Stimulated activated CD8-positive, alpha-beta memory T cell treated with anti-CD3 and anti-CD28 coated beads, Interleukin-12 subunit alpha, Interleukin-12 subunit beta, amount 100 ng/mL, for 24 hours (primary cell): ENCODE measurements at regions not wholly inside any gene's neighbourhood (a gene's known extent, or its start where the extent isn't known, plus 50 kb on each side); places are given as distances from the start of the nearest gene placed in this dataset.
A peak's percentile ranks its signal among the peaks of the same experiment; 100 is the strongest.
"Not testable (repeated sequence)": the region's sequence is repeated elsewhere in the genome, so short reads cannot be mapped to it uniquely, and the experiment has no call there.

Source experiments
- DNase-seq: peaks from one replicate; pipeline ENCODE4 v3.0.0-alpha.2; 2020; ENCODE audit errors: extremely low read depth

DNA sequence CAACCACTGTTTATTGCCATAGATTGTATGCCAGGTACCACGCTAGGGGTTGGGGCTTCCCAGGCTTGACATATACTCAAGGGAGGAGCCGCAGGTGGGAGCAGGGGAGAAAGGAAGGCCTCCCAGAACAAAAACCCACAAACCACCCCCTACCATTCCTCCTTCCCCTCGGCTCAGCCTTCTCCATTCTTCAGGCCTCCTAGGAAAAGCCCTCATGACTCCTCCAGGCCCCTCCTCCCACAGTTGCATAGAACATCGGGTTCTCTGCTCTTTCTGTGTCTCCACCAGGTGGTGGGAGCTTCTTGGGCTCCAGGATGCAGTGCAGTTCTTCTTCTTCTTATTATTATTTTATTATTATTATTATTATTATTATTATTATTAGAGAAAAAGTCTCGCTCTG, 80.3 kb downstream of the ZFP36L2 start:
- no peak for DNase-seq

DNA sequence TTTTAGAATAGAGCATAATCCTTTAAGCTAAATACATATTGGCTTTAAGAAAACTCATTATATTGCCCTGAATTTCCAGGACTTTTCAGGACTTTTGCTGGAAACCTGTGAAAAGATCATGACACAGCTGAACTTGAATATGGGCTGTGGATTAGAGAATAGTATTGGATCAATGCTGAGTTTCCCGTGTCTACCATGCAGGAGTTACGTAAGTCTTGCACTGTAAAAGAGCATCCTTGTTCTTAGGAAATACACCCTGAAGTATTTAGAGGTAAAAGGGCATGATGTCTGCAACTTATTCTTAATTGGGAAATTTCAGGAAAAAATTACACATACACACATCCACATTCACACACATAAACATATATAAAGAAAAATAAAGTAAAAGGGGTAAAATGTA, 82.1 kb downstream of the ZFP36L2 start:
- DNase-seq = no peak

DNA sequence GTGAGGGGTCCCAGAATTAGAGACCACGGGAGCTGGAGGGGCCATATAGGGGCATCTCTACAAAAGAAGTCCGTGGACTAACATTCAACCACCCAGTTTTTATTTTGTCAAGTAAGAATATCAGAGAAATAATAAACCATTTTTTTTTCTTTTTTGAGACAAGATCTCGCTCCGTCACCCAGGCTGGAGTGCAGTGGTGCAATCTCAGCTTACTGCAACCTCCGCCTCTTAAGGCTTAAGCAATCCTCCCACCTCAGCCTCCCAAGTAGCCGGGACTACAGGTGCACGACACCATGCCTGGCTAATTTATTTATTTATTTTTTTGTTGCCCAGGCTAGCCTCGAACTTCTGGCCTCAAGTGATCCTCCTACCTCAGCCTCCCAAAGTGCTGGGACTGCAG, 82.7 kb downstream of the ZFP36L2 start:
- no peak for DNase-seq

DNA sequence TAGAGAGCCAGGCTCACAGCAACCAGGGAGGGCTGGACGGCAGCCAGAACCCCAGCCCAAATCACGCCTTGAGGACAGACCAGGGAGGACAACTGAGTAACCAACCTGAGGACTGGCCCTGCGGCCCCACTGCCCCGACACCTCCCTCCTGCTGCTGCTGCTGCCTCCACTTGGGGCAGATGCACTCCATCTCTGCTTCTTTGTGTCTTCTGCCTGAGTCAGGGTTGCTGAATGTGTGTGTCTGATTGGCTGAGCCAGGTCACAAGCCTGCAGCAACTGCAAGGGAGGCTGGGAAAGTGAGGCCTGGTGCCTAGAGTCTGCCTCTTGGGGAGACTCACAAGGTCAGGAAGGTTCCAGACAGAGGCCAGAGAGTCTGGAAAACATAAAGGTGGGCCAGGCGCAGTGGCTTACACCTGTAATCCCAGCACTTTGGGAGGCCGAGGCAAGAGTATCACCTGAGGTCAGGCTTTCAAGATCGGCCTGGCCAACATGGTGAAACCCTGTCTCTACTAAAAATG, 83.4 kb downstream of the ZFP36L2 start:
- no peak for DNase-seq

DNA sequence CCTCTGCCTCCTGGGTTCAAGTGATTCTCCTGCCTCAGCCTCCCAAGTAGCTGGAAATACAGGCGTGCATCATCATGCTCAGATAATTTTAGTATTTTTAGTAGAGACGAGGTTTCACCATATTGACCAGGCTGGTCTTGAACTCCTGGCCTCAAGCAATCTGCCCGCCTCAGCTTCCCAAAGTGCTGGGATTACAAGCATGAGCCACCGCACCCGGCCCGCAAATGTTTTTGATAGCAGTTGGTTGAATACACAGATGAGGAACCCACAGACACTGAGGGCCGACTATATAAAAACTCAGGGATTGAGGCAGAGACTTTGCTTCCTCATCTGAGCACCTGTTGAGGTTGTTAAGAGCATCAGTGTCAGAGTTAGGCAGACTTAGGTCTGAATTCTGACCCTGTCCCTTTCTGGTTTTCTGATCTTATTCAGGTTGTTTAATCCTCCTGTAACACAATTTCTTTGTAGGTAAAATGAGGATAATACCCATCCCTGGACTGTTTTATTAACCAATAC, 84.7 kb downstream of the ZFP36L2 start:
- not testable (repeated sequence) for DNase-seq

DNA sequence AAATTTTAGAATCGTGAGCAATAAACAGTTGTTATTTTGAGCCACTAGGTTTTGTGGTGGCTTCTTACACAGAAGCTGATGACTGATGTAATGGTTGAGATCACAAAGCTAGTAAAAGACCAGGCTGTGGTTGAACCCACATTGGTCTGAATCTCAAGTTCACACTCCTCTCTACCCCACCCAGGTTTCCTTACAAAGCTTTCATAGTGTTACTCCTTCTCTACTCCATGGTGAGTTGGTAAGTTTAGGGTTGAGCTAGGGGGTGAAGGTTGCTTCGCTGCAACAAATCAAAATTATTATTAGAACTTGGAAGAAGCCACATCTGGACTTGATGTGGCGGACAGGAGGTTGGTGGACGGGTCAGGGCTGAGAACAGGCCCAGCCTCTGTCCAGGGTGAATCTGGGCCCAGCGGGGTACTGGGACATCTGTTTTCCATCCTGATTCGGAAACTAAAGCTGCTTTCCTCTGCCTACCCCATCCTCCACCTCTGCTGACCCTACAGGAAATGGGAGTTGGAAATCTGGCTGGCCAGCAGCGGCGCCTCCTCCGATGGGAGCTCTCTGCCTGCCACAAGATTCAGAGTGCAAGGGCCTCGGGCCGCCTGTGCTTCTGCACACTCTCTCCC, 86.3 kb downstream of the ZFP36L2 start:
- DNase-seq = no peak

DNA sequence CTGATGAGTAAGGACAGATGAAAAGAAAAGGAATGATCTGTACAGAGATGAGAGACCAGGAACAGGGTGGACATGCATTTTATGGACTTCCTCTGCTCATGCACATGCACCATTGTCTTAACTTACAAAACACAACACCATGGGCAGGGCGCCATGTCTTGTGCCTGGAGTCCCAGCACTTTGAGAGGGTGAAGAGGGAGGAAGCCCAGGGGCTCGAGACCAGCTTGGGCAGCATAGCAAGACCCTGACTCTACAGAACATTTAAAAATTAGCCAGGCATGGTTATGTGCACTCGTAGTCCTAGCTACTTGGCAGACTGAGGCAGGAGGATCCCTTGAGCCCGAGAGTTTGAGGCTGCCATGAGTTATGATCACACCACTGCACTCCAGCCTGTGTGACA, 86.9 kb downstream of the ZFP36L2 start:
- no peak for DNase-seq

DNA sequence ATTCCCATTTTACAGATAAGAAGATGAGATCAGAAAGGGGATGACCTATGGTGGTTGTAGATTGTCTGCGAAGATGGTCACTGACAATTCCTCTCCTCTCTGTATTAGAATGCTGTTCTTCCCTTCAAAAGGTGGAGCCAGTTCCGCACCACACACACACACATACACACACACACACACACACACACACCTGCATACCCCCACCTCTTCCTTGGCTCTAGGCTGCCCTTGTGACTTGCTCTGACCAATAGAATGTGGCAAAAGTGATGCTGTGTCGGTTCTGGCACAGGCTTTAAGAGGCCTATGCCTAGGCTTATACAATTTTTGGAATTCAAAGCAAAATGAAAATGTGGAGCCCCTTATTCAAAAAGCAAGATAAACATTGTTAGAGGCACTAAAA, 88.0 kb downstream of the ZFP36L2 start:
- DNase-seq = no peak

DNA sequence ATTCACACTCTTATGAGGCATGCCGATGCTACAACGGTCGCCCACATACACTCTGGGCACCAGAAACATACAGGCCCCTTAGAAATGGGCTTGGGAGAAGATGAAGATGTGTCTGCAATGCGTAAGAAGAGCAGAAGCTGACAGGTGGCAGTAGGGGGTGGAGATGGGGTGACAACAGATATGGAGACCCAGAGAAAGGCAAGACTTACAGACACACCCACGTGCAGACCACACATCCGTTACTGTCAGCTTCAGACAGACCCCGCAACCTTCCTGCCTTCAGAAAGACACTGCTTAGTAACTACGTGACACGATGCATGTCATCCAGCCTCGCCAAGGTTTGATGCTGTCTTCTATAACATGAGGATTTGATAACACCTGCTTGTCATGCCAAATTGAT, 89.5 kb downstream of the ZFP36L2 start:
- no peak for DNase-seq

DNA sequence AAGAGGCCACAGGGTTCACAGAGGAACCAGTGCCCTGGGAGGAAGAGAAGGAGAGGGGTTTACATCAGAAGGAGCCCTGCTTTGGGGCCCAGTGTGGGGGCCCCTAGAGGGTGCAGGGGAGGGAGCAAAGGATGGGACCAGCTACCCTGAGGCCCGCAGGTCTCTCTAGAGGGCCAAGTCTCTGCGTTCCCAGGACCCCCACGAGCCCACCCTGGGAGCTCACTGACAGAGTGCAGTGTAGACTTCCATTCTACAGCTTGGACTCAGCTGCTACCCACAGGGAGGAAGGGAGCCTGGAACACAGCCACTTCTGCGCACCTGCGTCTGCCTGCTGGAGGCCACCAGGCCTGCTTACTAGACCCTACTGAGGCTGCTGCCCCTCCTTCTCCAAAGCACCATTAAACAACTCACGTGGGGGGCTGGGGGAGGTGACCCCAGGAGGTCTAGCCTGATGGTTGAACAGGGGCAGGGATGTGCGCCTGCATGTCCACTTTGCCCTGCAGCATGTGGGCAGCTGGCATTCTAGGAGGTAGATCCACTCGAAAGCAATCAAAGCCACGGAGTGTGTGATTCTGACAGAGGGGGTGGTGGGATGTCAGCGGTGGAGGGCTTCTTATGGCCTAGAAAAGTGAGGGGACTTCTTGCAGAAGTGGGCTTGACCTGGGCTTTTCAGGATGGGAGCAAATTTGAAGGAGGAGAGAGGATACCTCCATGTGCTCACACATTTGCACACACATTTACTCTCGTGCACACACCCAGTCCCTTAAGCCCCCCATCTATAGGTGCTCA, 90.2 kb downstream of the ZFP36L2 start:
- no peak for DNase-seq

DNA sequence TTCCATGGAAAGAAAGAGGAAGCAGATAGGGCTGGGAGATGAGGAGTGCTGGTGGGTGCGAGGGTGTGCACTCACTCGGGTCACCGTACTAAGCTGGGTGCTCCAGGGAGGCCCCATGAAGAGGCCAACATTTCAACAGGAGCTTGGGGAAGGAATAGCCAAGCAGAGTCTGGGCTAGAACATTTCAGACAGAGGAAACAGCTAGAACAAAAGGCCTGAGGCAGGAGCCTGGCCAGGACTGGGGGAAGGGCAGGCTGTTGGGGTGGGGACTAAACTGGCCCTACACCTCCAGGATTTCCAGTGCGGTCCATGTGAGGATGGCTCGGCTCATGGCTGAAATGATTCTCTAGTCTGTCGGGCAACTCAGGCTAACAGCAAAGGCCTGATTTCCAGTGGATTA, 90.8 kb downstream of the ZFP36L2 start:
- DNase-seq = no peak

DNA sequence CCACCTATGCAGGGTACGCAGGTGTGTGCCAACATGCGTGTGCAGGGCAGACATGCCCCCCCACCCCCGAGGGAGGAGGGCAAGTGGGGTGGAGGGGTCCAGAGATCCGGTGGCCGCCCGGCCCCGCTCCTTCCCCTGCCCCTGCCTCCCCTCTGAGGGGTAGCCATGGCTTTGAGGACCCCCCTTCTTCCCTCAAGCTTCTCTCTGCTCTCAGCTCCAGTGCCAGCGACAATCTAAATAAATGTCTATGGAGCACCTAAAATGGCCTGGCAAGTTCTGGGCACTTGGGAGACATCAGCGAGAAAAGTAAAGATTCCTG, 91.9 kb downstream of the ZFP36L2 start:
- DNase-seq = no peak

DNA sequence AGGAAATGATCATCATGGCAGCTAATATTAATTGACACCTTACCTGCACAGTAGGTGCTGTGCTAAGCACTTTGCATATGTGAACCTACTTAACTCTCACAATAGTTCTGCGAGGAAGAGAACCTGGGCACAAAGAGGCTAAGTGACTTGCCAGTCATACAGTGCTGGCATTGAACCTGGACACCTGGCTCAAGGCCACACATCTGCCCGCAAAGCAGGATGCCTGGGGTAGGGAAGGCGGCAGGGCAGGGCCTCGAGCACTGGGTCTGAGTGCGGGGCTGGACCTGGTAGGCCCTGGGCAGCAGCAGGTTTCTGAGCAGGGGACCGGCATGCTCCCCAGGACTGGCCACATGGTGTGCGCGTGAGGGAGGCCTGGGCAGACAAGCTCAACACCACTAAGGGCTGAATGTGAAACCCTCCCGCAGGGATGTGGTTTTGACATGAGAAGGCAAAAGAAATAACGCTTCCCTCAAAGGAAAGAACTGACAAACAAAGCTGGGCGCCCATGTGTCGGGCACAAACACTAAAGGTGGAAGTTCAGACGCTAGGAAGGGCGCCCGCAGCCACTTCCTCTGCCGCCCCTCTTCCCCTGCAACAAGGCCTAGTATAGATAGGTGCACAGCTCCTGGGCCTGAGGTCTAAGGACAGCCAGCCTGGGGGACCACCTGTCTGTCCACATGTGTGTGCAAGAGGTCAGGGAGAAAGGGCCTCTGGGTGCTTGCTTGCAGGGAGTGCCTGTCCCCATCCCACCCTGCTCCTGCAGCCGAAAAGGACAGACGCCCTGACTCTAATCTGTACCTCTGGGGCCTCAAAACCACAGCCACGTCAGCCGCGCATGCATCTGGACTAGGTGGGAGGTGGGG, 92.5 kb downstream of the ZFP36L2 start:
- no peak for DNase-seq

DNA sequence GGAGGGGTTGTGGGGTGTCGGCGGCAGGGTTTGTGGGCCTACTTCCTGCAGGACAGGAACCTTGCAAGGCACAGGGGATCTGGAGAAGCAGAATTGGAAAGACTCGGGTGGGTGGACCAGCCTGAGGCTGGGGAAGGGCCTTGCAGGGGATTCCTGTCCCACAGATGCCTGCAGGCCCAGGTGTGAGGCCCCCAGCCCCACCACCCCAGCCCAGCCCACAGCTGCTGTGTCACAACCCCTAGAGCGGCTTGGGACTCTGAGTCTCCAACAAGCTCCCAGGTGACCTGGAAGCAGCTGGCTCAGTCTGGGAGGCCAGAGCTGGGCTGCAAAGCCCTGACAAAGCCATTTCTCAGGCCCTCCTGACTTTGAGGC, 93.1 kb downstream of the ZFP36L2 start:
- no peak for DNase-seq

DNA sequence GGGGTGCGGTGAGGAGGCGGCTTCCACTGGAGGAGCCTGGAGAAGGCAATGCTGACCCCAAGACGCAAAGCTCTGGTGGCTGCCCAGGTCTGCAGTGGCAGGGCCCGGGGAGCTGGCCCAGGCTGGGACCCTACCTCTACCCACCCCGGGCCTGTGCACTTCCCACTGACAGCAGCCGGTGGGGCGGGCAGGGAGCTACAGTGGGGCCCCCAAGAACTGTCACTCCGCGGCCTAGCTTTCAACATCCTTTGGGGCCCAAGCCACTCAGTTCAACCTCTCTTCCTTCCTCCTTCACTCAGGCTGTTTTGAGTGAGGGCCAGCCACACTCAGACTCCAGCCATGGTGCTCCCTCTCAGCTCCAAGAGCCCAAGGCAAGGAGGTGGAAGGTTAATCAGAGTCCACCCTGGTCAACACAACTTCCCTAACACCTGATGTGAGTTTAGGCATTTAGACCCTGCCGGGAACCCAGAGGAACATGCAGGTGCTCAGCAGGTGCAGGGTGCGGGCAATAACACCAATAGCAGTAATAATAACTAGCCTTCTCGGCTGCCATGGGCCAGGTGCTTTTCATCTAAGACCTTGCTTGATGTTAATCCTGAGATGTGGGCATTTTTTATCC, 93.6 kb downstream of the ZFP36L2 start:
- no peak for DNase-seq

DNA sequence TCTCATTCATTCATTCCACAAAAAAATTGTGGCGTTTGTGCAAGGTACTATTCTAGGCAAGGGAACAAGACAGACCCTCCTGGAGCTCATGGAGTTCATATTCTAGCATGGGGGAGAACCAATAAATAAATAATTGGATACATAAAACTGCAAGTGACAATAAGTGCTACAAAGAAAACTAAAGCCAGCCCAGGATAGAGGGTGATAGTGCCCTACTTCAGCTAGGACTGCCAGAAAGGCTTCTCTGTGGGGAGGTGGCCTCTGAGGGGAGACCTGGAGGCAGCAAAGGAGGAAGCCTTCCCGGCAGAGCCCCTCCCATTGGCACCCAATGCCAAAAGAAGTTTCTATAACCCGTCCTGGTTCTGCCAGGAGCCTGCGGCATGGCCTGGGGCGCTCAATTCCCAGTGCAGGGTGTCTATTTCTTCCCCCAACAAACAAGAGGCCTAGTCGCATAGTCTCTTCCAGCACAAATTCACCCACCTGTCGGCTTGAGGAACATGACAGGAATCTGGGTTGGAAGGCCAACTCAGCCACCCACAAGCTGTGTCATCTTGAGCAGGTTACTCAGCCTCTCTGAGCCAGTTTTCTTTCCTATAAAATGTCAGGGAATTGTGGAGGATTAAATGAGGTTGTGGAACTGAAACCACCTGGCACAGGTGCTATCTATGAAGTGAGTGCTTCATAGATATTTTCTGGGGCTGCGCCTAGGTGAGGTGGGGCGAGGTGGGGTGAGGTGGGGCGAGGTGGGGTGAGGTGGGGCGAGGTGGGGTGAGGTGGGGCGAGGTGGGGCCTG, 94.3 kb downstream of the ZFP36L2 start:
- DNase-seq = no peak

DNA sequence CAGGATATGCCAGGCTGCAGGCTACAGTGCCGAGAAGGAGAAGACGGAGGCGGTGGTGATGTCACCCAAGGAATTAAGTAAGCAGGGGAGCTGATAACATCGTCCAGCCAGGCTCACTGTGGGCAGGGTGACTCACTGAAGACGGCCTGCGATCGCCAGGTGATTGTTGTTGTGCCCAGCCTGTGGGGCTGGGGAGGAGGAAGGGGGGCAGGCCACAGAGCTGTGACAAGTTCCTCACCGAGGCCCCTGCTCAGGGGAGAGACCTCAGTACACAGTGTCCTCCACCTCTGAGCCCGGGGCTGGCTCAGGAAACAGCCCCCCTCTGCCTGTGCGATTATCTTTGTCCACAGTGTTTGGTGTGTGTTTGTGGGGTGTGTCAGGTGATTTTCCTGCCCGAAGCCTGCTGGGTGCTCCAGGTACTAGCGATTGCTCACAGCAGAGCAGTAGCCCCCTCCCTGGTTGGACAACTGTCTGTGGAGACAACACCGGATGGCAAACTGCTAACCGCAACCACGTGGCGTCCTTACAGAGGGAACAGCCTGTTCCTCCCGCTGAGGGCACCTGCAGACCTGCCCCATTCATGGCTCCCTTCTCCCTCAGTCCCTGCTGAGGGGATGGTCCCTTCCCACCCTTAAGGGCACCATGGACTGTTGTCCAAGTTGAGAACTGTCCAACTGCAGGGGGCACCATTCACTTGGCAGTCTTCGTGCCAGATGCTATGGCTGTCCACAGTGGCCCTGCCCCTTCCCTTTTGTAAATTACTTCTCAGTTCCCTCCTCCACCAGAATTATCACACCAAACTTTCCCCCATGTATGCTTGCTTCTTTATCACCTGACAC, 95.1 kb downstream of the ZFP36L2 start:
- DNase-seq = peak; percentile 36

DNA sequence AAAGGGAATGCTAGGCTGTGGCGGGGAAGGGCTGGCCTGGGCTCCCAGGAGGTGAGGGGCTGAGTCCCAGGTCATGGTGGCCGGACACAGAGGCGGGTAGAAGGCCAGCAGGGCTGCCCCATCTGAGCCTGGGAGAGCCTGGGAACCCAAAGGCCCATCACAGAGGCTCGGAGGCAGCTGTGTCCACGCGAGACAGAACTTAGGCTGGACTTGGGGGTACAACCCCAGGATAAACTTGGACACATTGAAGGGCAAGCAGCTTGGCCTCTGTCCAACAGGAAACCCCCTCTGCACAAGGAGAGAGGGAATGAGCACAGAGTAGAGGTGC, 95.9 kb downstream of the ZFP36L2 start:
- no peak for DNase-seq

DNA sequence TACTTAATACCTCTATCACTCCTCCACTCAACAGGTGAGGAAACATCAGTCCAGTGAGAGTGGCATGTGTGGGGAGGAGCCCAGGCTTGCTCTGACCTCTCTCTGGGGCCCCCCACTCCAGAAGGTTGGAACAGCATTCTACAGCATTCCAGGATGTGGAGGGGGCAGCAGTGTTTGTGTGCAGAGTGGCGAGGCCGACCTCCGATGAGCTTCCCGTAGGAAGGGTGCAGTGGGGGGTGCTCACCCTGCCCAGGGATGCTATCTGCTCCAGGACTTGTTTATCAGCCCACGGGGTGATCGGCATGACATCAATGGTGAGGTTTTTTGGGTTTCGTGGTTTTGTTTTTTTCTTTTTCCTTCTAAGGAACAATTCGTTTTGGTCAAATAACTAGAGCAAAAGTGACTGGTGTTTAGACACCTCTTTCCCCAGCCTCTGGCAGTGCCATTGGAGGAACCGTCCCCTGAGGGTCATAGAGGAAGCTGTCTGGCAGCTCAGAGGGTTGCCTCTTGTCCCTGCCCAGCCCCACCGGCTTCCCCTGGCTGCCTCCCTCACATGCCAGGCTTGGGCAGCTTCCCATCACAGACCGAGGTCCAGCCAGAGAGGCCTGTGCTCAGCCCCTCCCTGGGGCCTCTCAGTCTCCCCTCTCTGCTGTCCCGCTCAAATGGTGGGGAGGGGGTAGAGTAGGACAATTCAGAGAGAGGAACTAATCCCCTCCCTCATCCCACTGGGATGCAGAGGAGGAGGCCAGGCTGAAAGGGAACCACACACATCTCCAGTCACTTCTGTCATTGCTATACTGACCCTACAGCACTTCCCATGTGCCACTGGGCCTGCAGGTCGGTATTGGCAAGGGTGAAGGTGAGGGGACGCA, 96.5 kb downstream of the ZFP36L2 start:
- no peak for DNase-seq
